HG03457 (cell line): ENCODE measurements at regions not wholly inside any gene's neighbourhood (a gene's known extent, or its start where the extent isn't known, plus 50 kb on each side); places are given as distances from the start of the nearest gene placed in this dataset.
A peak's percentile ranks its signal among the peaks of the same experiment; 100 is the strongest.
"Not testable (repeated sequence)": the region's sequence is repeated elsewhere in the genome, so short reads cannot be mapped to it uniquely, and the experiment has no call there.

Experiments
- ATAC-seq: cut with Tn5 transposase; IDR thresholded peaks from one replicate; pipeline ENCODE4 v1.9.1; 2021; ENCODE audit warnings: moderate number of reproducible peaks; ENCODE audit not compliant: unreplicated experiment

DNA sequence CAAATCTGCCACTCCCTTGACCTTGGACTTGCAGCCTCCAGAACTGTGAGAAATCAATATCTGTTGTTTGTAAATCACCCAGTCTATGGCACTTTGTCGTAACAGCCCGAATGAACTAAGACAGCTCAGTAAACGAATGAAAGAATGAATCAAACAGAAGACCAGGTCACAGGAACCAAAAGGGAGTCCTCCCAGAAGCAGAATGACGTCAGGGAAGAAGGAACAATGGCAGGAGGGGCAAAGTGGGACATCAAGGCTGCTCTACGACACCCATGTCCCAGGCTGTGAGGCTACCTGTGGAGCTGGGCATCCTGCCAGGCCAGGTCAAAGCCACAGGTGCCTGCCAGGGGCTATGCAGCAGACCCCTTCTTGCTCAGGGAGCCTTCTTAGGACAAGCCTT, 267.2 kb upstream of the PFKP start:
- no peak for ATAC-seq

DNA sequence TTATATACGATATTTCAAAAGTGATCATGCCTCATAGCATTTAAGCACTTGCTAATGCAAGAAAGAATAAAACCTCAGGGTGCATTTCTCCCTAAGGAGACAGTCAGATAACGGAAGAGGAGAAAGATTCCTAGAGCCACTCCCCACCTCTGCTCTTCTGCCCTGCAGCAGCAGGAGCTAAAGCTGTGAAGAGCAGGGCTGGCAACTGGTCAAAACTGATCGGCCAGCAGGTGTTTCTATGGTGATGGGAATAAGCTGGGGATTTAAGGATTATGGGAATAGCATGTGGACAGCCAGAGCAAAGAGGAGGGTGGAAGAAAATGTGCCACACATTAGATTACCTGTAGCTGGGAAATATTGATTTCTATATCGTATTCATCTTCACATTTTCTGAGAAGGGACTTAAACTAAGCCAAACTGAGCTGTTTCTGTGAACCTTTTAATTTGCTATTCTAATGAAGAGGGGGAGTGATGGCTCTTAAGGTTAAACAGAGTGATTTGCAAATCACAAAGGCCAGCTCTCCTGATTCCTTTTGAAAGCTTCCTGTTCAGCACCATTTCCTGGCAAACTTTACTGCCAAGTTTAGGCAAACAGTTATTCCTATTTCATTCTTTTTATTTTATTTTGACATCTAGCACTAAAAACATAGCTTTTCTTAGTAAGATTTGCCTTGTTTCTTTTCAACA, 268.9 kb upstream of the PFKP start:
- ATAC-seq, result no peak

DNA sequence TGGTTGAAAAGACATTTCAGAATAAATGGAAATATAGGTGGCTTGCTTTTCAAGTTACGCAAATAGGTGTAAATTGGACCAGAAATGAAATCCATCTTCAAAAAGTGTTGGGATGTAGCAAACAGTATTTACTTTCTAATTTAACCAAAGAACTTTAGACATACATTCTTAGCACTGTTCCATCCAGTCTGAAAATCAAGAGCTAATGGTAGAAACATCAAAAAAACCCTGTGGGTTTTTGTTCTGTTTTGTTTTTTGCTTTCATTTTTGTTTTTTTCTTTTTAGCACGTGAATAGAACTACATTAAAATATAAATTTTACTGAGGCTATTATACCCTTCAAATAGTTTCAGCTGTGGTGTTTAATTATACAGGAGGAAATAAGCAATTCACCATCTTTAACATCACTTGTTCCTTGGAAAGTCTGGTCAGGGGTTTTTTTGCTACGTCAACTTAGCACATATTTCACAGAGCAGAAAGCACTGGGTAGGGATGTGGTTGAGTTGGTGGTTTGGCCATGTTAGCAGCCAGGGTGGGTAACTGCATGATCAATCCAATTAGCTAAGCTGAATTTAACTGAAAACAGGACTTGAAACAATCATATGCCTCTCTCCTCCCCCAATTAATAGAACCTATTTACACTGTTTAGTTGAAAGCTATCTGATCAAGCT, 275.4 kb upstream of the PFKP start:
- ATAC-seq, result peak; percentile 93

DNA sequence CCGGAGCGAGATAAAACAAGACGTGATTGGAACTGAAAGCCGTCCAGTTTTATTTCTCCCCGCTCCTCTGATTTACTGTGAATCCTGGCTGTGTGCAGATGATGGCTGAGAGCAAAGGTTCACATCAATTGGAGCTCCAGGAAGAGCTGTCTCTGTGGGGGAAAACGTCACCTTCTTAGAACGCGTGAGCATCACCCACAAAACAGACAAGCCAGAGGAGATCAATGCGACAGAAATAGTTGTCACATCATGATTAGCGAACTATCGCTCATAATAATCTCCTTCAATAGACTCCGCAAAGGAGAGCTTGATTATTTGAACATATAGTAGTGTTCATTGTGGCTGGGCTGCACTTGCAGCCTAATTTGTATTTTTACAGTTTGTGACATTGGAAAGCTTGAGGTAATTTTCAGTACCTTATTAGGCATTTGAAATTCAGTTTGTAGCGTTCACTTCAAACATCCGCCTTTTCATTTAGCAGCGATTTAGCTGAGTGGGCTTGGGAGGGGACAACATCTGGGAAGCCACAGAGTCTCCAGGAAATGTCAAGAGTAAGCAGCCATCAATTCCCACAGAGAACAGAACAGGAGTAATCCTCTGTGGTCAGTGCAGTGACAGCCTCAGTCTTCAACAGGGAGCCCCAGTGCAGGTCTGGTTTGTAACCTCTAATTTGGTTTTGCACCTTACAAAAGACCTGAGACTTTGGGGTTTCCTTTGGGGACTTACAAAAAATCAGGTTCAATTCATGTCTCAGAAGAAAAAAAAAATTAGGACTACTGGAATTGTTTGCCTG, 276.8 kb upstream of the PFKP start:
- ATAC-seq, result no peak

DNA sequence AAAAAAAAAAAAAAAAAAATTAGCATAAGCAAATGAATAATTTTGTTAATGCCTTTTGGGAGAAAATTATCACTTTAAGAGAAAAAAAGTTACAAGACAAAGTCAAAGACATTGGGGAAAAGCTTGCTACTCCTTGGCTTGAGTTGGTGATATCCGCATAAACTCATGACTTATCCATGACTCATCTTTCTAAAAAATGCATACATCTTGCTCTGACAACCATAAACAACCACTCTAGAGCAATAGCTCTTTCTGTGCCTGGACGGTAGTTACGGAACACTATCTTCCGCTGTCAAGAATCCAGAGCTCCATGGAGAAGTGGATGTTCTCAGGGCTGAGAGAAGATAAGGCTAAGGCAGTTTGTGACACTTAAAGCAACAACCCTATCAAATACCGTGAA, 281.1 kb upstream of the PFKP start:
- no peak for ATAC-seq

DNA sequence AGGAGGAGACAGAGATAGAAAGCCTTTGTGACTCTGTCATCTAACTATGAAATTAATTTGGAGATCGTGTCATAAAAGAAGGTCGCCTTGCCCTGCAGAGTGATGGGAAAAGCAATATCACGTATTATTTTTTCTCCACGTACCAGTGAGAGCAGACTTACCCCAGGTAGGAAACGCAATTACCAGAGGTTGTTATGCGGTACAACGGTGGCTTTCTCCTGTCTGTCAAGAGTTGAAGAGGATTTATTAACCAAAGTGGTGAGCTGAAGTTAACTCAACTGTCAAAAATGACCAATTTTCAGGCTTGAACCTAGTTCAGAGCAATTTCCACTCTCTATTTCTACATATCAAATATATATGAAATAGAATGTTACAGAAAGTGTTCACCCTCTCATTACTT, 282.6 kb upstream of the PFKP start:
- ATAC-seq, result no peak

DNA sequence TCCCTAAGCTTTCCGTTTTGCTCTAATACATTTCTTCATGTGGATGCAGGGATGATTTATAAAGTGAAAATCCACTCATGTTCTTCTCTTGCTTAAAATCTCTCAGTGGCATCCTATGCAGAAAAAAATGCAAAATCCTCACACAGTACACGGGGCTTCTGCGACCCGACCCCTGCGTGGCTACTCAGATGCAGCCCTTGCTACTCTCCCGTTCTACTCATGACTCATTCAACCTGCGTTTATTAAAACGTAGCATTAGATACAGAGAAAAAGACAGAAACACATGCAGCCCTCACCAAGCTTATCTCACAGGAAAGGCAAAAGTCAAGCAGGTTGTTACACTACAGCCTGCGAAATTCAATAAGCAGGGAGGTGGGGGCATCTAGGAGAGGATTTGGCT, 284.4 kb upstream of the PFKP start:
- no peak for ATAC-seq

DNA sequence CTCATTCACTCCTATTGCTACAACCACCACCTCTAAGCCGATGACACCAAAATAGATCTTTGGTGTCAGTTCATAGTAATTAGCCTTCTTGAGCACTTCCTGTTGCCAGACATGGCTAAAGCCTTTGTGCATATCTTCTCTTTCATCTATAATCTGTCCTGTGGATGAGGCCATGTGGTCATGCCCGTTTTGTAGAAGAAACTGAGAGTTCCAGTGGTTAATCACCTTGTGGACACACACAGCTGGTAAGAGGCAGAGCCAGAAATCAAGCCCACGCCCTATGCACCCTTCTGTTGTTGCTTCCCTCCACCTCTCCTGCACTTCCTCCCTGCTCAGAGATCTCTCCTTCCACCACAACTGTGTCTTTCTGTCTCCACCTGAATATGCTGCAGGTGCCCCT, 285.1 kb upstream of the PFKP start:
- ATAC-seq, result no peak

DNA sequence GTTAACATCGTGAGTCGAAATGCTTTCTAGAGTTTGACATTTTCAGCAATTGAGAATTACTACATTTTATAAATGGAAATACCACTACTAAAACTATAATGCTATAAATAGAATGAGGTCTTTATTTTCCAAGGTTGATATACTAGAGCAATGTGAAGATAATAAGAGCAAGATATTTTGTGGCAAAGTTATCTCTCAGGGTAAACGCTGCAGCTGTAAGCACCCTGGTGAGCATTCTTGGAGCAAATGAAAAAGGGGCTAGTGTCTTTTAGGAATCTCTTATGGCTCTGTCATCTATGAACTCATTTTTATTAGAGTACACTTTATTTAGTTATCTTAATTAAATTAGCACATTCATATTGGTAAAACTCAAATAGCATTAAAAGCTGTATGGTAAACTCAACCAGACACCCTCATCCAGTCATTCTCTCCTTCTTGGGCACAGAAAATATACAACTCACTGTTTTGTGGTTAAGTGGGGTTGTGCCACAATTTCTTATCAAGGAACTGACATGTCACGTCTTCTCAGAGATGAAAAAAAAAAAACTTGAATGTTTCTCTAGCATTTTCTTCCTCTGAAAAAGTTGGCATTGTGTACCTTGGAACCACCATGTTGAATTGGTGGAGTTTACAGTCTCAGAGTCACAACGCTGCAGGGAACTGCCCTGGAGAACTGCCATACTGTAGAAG, 289.5 kb upstream of the PFKP start:
- ATAC-seq, result no peak

DNA sequence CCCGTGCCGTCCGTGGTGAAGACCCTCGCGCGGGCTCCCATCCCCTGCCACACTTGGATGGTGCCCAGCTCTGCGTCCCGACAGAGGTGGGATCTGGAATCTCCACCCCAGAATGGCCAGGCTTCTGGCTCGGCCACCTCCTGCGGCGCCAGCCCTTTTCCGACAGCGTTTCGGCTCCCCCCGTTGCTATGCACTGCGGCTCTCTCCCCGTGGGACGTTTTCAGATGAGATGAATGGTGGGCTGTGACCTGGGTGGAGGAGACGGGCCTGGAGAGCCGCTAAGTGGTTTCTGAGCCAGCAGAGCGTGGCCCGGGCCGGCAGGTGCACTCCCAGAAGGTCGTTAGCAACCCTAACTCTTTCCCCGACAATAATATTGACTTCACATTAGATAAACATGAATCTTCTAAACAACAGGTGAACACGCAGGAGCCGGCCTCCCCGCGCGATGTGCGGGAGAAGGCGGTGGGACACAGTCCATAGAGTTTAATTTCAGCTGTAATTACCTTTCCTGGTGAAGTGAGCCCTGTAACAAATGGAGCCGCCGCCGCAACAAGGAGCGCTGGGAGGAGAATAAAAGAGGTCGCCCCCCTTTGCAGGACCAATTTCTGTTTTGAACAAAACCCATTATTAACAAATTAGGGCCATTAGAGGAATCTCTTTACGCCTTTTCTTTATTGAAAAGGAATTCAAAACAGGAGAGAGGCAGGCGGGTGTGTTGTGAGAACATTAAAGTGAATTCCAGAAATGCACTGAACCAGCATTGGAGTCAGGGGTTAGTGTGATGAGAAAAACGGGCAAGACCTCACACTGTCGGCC, 294.3 kb upstream of the PFKP start:
- no peak for ATAC-seq

DNA sequence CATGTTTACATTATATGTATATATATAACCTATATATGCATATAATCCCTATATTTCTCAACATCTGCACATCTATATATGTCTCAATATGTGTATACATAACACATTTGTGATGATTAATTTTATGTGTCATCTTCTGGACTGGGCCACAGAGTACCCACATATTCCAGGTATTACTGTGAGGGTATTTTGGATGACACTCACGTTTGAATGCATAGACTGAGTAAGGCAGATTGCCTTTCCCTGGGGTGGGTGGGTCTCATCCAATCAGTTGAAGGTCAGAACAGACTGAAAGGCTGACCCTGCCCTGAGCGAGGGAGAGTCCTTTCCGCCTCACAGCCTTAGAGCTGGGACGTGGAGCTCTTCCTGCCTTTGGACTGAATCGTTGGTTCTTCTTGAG, 295.2 kb upstream of the PFKP start:
- ATAC-seq, result no peak

DNA sequence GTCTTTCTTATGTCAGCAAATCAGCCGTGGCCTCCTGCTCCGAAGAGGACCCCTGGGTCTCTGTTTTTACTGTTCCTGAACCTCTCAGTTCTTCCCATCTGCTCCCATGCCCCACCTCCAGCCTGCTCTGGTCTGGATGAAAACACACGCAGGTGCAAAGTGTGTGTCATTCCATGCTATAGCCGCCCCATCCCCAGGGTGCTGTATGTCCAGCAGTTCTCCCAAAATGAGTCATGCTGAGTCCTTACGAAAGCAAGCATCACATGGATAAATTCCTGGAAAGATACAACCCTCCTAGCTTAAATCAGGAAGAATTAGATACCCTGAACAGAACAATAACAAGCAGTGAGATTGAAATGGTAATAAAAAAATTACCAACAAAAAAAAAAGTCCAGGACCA, 300.1 kb upstream of the PFKP start:
- not testable (repeated sequence) for ATAC-seq

DNA sequence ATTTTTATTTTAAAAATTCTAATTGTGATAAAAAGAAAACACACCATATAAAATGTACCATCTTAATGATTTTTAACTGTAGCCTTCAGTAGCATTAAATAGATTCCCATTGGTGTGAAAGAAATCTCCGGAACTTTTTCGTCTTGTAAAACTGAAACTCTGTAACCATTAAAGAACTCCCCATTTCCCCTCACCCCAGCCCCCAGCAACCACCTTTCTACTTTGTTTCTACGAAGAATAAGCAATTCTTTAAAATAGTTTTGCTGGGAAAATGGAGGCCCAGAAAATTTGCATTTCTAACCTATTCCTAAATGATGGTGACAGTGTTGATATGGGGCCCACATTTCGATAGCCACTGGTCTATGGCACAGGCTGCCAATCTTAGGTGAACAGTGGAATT, 305.4 kb upstream of the PFKP start:
- ATAC-seq, result no peak

DNA sequence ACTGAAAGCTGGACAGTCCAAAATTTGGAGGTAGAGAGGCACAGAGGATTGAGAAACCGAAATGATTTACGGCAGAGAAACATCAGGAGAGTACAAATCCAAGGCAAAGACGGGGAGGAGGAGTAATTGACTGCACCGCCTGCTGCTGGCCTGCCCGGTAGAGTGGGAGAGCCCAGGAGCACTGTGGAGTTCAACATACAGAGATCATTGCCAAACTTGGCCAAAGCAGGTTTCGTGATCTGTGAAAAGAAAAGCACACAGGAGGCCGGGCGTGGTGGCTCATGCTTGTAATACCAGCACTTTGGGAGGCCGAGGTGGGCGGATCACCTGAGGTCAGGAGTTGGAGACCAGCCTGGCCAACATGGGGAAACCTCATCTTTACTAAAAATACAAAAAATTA, 306.0 kb upstream of the PFKP start:
- no peak for ATAC-seq

DNA sequence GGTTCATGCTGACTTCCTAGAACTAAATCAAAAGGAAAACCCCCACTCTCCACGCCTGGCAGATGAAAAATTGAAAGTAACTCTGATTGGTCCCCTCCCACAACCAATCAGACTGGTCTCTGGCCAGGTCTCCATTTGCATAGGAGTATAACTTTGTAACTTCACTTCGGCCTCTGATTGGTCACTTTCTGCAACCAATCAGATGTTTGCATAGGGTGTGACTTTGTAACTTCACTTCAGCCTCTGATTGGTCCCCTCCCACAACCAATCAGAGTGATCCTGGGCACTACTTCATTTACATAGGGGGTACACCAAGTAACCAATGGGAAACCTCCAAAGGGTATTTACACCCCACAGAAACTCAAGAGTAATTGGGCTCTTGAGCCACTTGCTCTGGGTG, 306.6 kb upstream of the PFKP start:
- ATAC-seq, result no peak

DNA sequence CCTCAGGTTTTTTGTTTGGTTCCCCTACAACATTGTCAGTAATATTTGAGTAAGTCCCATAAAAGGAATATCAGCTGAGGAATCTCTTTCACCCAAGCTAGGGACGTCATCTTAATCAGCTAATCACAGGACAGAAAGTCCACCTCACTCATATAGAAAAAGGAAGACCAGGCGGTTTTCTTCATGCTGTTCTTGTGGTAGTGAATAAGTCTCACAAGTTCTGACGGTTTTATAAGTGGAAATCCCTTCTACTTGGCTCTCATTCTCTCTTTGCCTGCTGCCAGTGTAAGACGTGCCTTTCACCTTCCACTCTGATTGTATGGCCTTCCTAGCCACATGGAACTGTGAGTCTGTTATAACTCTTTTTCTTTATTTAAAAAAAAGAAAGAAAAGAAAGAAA, 308.1 kb upstream of the PFKP start:
- no peak for ATAC-seq

DNA sequence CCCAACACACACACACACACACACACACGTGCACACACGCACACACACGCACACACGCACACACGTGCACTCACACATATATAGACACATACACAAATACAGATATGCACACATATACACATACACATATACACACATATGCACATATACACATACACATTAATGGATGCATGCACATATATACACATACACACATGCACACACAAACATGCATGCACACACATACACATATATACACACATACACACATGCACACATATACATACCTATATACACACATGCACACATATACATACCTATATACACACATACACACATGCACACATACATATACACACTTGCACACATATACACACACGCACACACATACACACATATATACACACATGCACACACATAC, 312.4 kb upstream of the PFKP start:
- no peak for ATAC-seq

DNA sequence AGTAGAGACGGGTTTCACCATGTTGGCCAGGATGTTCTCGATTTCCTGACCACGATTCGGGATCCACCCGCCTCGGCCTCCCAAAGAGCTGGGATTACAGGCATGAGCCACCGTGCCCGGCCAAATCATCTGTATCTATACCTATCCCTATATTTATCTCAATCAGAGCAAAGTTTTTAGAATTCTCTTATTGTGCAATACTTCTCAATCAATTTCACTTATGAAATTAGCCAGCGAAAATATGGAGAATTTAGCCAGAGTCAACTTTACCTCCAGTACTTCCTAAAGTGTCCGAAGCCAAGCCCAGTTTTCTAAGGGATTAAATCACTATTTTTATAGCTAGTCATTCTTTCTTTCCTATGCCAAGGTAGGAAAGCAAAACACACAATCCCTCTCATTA, 319.1 kb upstream of the PFKP start:
- ATAC-seq, result no peak

DNA sequence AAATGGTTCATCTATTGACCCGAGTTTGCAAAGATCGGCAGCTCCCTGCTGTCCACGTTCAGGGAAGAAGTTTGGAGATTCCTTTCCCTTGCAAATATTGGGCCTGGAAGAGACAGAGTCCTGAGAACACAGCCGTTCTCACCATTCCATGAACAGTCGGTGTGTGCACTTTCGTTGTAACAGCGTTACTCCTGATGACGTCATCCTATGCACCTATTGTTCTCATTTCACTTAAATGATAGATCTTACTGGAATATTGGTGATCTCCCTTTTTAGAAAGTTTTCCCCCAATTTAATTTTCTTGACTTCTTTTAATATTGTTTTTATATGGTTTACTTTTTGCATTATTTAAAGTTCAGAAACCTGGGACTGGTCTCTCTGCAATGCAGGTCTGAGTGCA, 320.7 kb upstream of the PFKP start:
- ATAC-seq, result no peak

DNA sequence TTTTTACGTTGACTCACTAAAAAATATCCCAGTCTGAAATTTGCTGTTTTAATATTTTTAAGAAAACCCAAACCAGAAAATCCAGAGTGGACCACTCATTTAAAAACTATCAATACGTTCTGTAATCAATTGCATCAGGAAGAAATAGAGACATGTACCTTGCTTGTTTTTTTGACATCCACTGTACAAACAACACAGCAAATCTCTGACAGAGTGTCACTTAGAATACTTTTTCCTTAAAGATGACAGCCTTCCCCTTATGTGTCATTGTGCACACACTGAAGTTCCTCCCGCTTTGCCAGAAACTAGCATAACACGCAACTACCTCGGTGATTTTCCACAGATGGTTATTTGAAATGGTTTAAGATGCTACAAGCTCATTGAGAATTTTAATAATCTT, 321.7 kb upstream of the PFKP start:
- no peak for ATAC-seq
